HG02610 (cell line): ENCODE measurements at regions not wholly inside any gene's neighbourhood (a gene's known extent, or its start where the extent isn't known, plus 50 kb on each side); places are given as distances from the start of the nearest gene placed in this dataset.

Experiments
- ATAC-seq: cut with Tn5 transposase; IDR thresholded peaks from one replicate; pipeline ENCODE4 v1.9.1; 2021; ENCODE audit warnings: mild to moderate bottlenecking, moderate library complexity; ENCODE audit not compliant: unreplicated experiment

DNA sequence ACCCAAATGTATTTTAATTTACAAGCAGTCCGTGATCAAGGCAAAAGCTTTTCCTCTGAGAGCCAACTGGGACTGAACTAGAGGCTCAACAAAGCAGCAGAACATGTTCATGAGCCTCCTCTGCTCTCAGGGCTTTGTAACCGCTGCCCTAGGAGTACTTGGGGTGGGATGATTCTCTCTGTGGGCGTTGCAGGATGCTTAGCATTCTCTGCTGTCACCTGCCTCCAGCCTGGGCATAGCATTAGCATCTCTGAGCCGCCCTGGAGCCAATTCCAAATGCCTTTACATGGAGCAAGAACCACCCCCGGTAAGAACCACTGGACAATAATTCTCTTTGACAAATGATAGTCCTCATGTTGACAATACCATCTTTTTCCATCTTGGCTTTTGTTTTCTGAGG lies 237.6 kb upstream of the CDH4 start:
- no peak for ATAC-seq

DNA sequence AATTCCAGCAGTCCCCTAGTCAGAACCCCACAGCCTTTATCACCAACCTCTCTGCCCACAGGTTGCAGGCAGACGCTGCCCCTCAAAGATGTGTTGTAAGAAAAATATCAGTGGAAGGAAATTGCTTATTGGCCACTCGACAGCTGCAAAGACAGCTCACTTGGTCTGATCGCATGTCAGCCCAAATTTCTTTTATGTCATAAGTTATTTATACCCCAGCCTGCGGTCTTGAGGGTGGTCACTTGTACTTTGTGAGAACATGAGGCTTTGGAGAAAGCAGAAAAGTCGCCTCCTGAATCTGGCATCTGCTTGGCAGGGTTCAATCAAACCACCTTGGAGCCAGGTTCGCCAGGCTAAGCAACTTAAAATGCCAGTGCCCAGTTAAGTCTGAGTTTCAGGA lies 236.5 kb upstream of the CDH4 start:
- ATAC-seq = no peak

DNA sequence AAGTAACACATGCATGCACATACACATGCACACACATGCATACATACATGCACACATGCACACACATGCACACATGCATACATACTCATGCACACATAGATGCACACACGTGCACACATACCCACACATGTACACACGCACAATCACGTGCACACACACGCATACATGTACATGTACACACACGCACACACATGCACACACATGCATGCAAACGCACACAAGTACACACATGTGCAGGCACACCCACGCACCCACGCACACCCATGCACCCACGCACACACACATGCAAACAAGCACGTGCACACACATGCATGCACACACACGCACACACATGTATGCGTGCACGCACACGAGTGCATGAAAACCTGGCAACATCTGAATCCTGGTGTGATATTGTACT lies 232.7 kb upstream of the CDH4 start:
- ATAC-seq = no peak

DNA sequence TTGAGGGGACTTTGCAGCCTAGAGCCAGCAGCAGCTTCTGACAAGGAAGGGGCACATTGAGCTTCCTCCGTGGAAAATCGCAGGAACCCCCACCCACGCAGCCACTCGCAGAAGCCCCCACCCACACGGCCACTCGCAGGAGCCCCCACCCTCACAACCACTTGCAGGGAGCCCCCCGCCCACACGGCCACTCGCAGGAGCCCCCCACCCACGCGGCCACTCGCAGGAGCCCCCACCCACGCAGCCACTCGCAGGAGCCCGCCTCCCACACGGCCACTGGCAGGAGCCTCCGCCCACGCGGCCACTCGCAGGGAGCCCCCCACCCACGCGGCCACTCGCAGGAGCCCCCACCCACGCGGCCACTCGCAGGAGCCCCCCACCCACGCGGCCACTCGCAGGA lies 228.4 kb upstream of the CDH4 start:
- ATAC-seq = no peak

DNA sequence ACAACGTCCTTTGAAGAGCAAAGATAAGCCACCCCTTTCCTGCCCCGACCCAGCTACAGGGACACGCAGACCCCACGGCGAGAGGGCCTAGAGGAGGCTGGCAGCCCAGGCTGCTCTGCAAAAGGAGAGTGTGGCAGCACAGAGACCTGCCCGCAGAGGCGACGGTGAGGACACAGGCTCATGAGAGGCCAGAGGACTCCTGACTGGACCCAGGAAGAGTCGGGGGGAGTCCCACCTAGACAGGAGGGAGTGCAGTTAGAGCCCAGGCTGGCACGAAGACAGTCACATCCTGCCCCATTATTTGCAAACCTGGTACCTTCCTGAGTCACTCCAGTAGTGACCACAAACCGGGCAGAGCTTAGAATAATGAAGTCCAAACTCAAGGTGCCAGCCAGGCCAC lies 227.7 kb upstream of the CDH4 start:
- ATAC-seq = no peak

DNA sequence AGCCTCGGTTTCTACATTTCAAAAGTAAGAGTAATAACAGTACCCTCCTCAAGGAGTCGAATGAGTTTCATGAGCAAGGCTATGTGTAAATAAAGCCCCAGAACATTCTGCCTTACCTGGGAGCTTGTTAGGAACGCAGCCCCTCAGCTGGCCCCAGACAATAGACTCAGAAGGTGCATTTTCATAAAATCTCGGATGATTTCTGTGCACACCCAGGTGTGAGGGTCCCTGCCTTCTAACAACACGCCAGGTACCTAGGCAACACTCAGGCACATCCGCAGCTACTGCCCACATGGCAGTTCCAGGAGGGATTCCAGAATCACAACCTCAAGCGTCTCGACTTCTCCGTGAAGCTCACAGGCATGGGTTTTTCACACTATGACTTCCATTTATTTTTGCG lies 226.5 kb upstream of the CDH4 start:
- no peak for ATAC-seq

DNA sequence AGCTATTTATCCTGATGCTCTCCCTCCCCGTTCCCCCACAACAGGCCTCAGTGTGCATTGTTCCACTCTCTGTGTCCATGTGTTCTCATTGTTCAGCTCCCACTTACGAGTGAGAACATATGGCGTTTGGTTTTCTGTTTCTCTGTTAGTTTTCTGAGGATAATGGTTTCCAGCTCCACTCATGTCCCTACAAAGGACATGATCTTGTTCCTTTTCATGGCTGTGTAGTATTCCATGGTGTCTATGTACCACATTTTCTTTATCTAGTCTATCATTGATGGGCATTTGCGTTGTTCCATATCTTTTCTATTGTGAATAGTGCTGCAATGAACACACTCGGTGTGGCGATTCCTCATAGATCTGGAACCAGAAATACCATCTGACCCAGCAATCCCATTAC lies 225.9 kb upstream of the CDH4 start:
- ATAC-seq = no peak

DNA sequence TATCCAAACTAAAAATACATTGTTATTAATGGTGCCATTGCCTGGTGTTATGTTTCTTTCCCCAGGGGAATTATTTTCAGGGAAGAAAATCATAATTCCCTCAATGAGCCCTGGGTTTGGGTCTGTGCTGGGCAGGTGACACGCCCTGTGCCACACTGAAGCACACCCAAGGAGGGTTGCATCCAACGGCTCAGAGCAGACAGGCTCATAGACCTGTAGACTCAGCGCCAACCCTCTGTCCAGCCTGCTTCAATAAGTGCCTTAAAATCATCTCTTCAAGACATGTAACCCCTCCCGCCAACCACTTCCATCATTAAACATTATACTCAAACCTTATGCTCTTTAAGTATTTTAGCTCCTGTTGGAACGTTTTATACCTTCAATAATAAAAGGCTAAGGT lies 225.3 kb upstream of the CDH4 start:
- ATAC-seq = no peak

DNA sequence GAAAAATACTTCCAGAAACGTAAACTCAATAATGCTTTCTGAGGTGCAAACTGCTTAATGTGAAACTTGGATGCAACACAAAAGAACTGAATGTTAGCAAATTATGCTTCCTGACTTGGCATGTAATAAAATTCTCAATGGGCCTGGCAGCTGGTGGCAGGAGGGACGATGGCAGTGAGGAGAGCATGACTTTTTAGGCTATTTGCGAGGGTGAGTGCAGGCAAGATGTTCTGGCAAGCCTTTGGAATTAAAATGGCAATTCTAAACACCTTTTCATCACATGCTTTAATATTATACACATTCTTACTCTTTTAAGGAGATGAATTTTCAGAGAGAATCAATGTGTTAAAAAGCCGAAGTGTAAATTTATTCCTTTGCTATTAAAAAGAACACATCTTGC lies 224.8 kb upstream of the CDH4 start:
- no peak for ATAC-seq

DNA sequence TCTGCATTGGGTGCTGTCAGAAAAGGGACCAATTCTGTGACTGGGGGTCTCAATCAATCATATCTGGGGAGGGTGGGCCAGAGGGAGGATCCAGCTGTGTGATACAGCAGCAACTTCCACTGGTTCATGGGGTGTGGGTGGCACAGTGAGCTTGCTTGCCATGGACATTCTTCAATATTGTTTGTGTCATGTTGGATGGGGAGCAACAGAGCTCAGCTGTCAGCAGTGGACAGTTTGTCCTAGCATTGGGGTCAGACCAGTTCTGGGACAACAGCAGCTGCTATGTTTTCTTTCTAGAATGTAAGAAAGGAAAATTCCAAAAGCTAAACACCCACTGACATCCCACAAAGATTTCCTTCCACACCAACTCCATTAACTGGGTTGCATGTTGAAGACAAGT lies 221.9 kb upstream of the CDH4 start:
- no peak for ATAC-seq

DNA sequence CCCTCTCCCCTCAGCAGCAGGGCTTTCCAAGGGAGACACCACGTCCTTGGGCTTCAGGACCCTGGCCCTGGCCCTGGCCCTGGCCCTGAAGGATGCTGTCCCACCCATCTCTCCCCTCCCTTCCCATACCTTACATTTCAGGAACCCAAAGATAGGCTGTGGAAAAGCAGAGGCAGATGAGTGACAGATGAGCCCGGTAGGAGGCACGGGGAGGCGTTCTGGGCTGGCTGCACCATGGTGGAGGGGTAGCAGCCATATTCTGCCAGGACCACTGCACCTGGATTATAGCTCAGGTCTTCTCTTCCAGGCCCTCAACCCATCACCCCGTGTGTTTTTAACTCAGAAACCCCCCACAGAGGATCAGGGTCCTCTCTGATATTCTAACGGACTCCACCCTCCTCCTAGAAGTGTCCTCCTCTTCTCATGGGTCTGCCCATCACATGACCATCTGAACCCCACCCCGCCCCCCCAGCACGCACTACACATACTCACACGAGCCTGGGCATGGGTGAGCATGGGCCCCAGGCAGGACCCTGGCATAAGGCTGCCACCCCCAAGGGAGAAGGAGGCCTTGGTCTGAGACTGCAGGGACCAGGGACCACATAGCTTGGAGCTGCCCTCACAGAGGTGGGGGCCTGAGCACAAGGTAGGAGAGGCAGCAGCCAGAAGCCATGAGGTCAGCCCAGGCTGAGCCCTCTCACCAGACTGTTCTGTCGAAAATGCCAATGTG lies 220.8 kb upstream of the CDH4 start:
- ATAC-seq = no peak

DNA sequence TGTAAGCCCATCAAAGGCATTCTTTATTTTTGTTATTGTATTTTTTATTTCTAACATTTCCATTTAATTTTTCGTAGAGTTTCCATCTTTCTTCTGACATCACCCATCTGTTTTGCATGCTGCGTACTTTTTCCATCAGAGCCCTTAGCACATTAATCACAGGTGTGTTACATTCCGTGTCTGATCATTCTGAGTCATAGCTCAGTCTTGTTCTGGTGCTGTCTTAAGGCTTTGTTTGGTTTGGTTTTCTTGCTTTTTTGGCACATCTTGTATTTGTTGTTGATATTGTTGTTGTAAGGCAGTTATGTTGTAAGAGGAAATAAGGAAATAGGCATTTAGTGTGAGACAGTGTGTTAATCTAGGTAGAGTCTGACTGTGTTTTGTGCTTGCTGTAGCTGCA lies 214.6 kb upstream of the CDH4 start:
- no peak for ATAC-seq

DNA sequence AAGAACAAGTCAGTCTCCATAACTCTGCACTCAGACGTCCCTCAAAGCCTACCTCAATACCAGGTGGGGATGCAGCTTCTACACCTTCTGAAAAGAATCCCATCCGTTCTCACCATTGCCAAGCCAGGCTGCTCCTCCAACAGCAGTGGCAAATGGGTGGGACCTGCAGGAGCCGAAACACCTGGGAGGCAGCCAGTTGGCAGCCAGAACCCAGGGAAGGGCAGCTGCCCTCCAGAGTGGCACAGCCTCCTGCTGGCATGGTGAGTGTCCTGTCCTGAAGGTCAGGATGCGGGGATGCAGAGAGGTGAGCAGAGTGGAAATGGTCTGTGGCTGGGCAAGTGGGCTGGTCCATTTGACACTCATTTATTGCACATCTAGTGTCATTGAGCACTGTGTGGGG lies 210.6 kb upstream of the CDH4 start:
- no peak for ATAC-seq

DNA sequence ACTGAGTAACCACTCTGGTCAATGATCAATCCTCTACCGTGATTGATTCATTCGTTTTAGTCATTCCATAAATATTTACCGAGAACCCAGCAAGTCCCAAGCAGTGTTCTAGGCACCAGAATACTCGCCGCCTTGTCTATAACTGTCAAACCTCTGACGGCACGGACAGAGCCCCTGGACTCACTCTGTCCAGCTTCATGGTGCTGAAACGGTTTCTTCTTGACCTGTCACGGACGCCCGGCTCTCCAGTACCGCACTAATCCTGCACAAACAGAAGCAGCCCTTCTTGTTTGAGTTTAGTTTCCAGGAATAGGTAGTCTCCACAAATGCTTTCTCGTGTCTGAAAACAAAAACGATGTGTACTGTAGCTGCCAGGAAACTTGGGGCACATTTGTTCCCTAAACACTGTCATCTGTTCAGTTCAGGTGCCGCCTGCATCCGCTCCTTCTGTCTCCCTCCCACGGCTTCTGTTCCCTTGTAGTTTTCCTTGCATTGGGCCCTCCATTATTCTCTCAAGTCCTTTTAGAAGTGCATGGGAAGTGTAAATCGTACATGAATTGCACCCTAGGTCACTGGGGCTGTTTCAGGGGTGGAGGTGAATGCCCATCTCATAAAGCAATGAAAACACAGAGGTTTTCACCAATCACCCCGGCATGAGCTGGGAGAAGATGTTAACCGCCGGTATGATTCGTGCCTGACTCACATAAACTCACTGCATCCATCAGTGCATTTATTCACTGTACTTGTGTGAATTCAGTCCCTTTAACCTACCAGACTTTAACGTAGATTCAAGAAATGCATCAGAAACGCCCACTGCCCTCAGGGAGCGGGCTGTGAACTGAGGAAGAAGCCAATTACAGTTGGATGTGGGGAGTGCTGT lies 209.3 kb upstream of the CDH4 start:
- ATAC-seq = no peak

DNA sequence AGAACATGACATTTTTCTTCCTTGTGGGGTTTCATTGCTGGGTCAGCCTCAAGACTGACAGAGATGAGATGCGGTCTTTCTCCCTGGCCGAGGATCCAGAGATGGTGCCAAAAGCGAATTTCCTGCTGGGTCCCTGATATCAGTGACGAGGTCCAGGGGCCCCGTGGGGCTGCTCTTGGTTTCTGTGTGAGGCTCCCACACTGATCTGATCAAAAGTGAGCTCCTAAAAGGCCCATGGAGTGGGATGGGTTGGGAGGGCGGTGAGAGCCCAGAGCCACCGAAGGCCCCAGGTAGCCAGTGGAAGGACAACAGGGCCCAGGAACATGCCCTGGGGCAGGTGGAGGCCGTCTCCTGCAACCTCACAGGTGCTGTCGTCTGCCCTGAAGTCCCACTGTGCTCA lies 208.4 kb upstream of the CDH4 start:
- ATAC-seq = no peak

DNA sequence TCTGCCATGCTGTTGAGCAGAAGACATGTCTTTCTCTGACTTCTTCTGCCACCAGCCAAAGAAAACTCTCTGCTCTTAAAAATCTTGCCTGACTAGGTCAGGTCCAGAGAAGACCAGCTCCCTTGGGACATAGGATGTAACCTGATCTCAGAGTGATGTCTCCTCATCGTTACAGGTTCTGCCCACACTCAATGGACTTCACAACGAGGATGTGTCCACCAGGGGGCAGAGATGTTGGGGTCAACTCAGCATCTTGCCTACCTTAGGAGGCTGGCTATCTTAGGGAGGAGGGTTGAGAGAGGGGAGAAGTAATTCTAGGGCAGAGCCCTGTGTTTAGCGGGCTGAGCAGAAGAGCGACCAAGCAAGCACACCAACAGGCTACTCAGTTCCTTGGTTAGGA lies 207.6 kb upstream of the CDH4 start:
- no peak for ATAC-seq

DNA sequence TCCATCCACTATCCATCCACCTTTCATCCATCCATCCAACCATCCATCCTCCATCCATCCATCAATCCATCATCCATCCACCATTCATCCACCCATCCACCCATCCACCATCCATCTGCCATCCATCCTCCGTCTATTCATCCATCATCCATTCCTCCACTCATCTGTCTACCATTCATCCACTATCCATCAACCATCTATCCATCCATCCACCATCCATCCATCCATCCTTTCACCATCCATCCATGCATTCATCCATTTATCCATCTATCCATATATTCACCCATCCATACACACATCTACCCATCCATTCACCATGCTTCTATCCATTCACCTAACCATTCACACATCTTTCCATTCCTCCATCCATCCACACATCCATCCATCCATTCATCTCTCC lies 207.0 kb upstream of the CDH4 start:
- ATAC-seq = no peak

DNA sequence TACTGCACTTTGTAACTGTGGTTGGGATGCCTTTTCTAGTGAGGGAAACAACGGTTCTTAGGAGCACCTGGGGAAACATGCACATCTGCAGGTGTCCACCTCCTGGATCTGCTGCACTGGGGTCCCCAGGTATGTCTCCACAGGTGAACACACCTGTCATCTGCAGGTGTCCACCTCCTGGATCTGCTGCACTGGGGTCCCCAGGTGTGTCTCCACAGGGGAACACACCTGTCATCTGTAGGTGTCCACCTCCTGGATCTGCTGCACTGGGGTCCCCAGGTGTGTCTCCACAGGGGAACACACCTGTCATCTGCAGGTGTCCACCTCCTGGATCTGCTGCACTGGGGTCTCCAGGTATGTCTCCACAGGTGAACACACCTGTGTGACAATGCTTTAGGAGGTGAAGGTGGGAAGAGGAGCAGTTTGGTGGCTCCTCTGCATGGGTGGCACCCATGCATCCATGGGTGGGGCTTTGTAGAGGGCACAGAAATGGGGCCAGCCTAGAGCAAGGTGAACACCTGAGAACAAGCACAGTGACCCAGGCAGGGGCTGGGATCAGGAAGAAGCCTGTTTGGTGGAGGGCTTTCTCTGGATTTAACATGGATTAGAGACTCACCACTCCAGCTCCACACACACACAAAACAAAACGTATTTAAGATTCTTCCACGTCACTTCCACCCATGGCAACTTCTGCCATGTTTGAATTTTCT lies 206.0 kb upstream of the CDH4 start:
- ATAC-seq = no peak

DNA sequence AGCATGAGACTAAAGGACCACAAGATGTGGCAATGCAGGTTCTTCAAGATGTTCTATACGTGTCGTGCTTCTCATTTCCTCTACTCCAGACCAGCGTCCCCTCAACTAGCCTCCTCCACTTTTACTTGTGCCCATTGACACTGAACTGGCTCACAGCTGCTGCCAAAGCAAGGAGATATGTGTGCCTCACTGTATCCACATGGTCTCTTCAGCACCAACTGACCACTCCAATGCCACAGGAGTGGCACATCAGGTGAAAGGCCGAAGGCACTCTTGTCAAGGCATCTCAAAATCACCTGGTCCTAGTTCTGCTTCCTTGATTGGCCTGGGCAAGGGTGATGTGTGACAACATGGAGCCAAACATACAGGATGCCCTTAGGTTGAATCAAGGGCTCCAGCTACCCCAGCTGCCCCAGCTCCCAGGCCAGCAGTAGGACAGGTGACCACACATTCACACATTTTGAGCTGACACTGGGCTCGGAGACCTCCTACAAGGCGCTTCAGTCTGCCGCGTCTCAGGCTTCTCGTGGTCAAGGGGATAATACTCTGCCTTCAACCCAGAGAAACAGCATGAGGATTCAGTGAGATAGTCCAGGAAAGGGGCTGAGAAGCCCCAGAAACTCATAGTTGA lies 205.2 kb upstream of the CDH4 start:
- no peak for ATAC-seq

DNA sequence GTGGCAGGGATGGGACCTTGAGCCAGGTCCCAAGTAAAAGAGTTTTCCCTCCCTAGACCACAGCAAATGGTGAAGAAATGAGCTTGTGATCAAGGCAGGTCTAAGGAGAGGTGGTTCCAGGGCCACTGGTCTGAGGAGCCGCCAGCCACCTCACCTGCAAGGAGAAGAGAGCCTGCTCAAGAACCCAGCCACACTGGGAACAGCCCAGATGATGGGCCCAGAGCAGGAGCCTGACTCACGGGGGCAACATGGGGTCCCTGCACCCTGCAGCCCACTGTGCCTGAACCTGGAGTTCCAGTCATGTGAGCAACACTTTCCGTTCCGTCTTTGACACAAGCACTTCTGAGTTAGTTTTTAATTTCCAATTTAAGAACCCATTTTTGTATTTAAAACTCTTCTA lies 204.5 kb upstream of the CDH4 start:
- no peak for ATAC-seq

DNA sequence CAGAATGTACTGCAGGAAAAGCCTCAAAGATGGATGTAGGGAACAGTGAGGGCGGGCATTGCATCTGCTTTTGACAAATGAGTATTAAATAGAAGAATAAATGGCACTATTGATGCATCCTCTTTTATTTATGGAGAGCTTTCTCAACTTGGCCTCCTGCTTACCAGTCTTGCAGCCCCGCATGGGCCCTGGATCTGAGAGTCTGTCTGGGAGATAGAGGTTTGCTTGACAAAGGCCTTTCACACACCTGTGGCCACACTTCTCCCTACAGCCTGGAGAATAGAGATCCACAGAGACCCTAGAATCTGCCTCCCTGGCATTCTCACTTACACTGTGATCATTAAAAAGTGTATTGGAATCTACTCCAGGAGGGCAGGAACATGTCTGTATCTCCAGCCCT lies 203.8 kb upstream of the CDH4 start:
- ATAC-seq = no peak
